ENCODE measurements at regions not wholly inside any gene's neighbourhood (a gene's known extent, or its start where the extent isn't known, plus 50 kb on each side); places are given as distances from the start of the nearest gene placed in this dataset.
"Not testable (repeated sequence)": the region's sequence is repeated elsewhere in the genome, so short reads cannot be mapped to it uniquely, and the experiment has no call there.

GRCh38 chr3:153903430-153903829 lies 217.8 kb upstream of the ARHGEF26 start:
- DNase-seq (ENCODE audit: low spot score), result no peak

- no peak for DNase-seq (ENCODE audit: low spot score)
Observed at GRCh38 chr3:153906366-153906765, 214.8 kb upstream of the ARHGEF26 start.

GRCh38 chr3:153910387-153910786 lies 210.8 kb upstream of the ARHGEF26 start:
- no peak for DNase-seq (ENCODE audit: low spot score)

- DNase-seq (ENCODE audit: low spot score), result no peak
Observed at GRCh38 chr3:153911116-153911515, 210.1 kb upstream of the ARHGEF26 start.

- DNase-seq (ENCODE audit: low spot score), result no peak
Observed at GRCh38 chr3:153919773-153920172, 201.4 kb upstream of the ARHGEF26 start.

GRCh38 chr3:153921826-153922225 lies 199.4 kb upstream of the ARHGEF26 start:
- no peak for DNase-seq (ENCODE audit: low spot score)

- no peak for DNase-seq (ENCODE audit: low spot score)
Observed at GRCh38 chr3:153925841-153926514, 195.2 kb upstream of the ARHGEF26 start.

- no peak for DNase-seq (ENCODE audit: low spot score)
Observed at GRCh38 chr3:153927107-153927506, 194.1 kb upstream of the ARHGEF26 start.

- no peak for DNase-seq (ENCODE audit: low spot score)
Observed at GRCh38 chr3:153928851-153929250, 192.3 kb upstream of the ARHGEF26 start.

- DNase-seq (ENCODE audit: low spot score), result not testable (repeated sequence)
Observed at GRCh38 chr3:153933481-153933880, 187.7 kb upstream of the ARHGEF26 start.

GRCh38 chr3:153944084-153944483 lies 177.1 kb upstream of the ARHGEF26 start:
- DNase-seq (ENCODE audit: low spot score), result no peak

GRCh38 chr3:153951276-153951675 lies 169.9 kb upstream of the ARHGEF26 start:
- no peak for DNase-seq (ENCODE audit: low spot score)

- DNase-seq (ENCODE audit: low spot score), result no peak
Observed at GRCh38 chr3:153952091-153952490, 169.1 kb upstream of the ARHGEF26 start.

- no peak for DNase-seq (ENCODE audit: low spot score)
Observed at GRCh38 chr3:153956613-153957012, 164.6 kb upstream of the ARHGEF26 start.

GRCh38 chr3:153957421-153957820 lies 163.8 kb upstream of the ARHGEF26 start:
- DNase-seq (ENCODE audit: low spot score), result no peak

GRCh38 chr3:153958635-153959595 lies 162.3 kb upstream of the ARHGEF26 start:
- DNase-seq (ENCODE audit: low spot score), result no peak

GRCh38 chr3:153960458-153961074 lies 160.6 kb upstream of the ARHGEF26 start:
- no peak for DNase-seq (ENCODE audit: low spot score)

GRCh38 chr3:153961494-153961893 lies 159.7 kb upstream of the ARHGEF26 start:
- DNase-seq (ENCODE audit: low spot score), result no peak

- DNase-seq (ENCODE audit: low spot score), result no peak
Observed at GRCh38 chr3:153963012-153963411, 158.2 kb upstream of the ARHGEF26 start.

GRCh38 chr3:153967260-153967659 lies 153.9 kb upstream of the ARHGEF26 start:
- no peak for DNase-seq (ENCODE audit: low spot score)

GRCh38 chr3:153970047-153970446 lies 151.1 kb upstream of the ARHGEF26 start:
- no peak for DNase-seq (ENCODE audit: low spot score)

GRCh38 chr3:153970741-153971347 lies 150.3 kb upstream of the ARHGEF26 start:
- no peak for DNase-seq (ENCODE audit: low spot score)
